Omental fat pad (tissue), 3 donors: ENCODE measurements at regions not wholly inside any gene's neighbourhood (a gene's known extent, or its start where the extent isn't known, plus 50 kb on each side); places are given as distances from the start of the nearest gene placed in this dataset.
A peak's percentile ranks its signal among the peaks of the same experiment; 100 is the strongest.

Source experiments
- ATAC-seq: fragments of 150-250 bp; one replicate; pipeline ENCODE4 v1.9.1; 2016; ENCODE audit warnings: mild to moderate bottlenecking, moderate library complexity; ENCODE audit not compliant: low FRiP score
- DNase-seq: peaks from one replicate; pipeline ENCODE4 v3.0.0-alpha.2; 2019; ENCODE audit warnings: low spot score
- CTCF ChIP-seq, 3 donors: fragments of 450-650 bp; IDR thresholded peaks; one replicate each; pipeline ENCODE4 v1.5.1; 2016 to 2017; ENCODE audit warnings: antibody characterized with exemption in 3 of 3, mild to moderate bottlenecking in 3 of 3, moderate library complexity in 2 of 3

- TF ChIP-seq CTCF (IDR thresholded peaks at IDR 0.05), result no peak
- ATAC-seq, result no peak
- DNase-seq, result no peak
Observed at GRCh38 chr3:64385277-64385676, 160.0 kb upstream of the PRICKLE2 start.

GRCh38 chr3:64384561-64384960 lies 159.3 kb upstream of the PRICKLE2 start:
- ATAC-seq (peak; percentile 41), DNase-seq (no peak)
- no peak for TF ChIP-seq CTCF (IDR thresholded peaks at IDR 0.05)

GRCh38 chr3:64382153-64382552 lies 156.9 kb upstream of the PRICKLE2 start:
- DNase-seq (no peak), ATAC-seq (no peak)
- no peak for TF ChIP-seq CTCF (IDR thresholded peaks at IDR 0.05)

GRCh38 chr3:64381367-64381766 lies 156.1 kb upstream of the PRICKLE2 start:
- TF ChIP-seq CTCF (IDR thresholded peaks at IDR 0.05), result no peak
- no peak for DNase-seq
- ATAC-seq, result no peak

- no peak for TF ChIP-seq CTCF (IDR thresholded peaks at IDR 0.05)
- no peak for DNase-seq
- ATAC-seq, result no peak
Observed at GRCh38 chr3:64380546-64380945, 155.3 kb upstream of the PRICKLE2 start.

GRCh38 chr3:64379221-64379620 lies 154.0 kb upstream of the PRICKLE2 start:
- no peak for TF ChIP-seq CTCF (IDR thresholded peaks at IDR 0.05)
- ATAC-seq (no peak), DNase-seq (no peak)

GRCh38 chr3:64377942-64378341 lies 152.7 kb upstream of the PRICKLE2 start:
- DNase-seq, result no peak
- no peak for ATAC-seq
- TF ChIP-seq CTCF (IDR thresholded peaks at IDR 0.05), result no peak
